Transverse colon (tissue), 4 donors: ENCODE measurements at regions not wholly inside any gene's neighbourhood (a gene's known extent, or its start where the extent isn't known, plus 50 kb on each side); places are given as distances from the start of the nearest gene placed in this dataset.

ENCODE experiments used
- DNase-seq: peaks from one replicate; pipeline ENCODE4 v3.0.0-alpha.2; 2019
- H3K27ac ChIP-seq, 4 donors: fragments of 200-600 bp; sonication (generic); 2 replicates each; pipeline ENCODE4 v1.5.1; 2016 to 2018; ENCODE audit warnings: inconsistent platforms in 4 of 4
- H3K27me3 ChIP-seq: fragments of 200-600 bp; sonication (generic); 2 replicates; pipeline ENCODE4 v1.5.1; 2017; ENCODE audit warnings: inconsistent platforms
- H3K36me3 ChIP-seq, 4 donors: fragments of 200-600 bp; sonication (generic); 2 replicates each; pipeline ENCODE4 v1.5.1; 2017 to 2019; ENCODE audit warnings: inconsistent platforms in 4 of 4
- H3K4me1 ChIP-seq, 4 donors: fragments of 200-600 bp; sonication (generic); 2 replicates each; pipeline ENCODE4 v1.5.1; 2017 to 2020; ENCODE audit warnings: inconsistent platforms in 4 of 4
- H3K4me3 ChIP-seq, 4 donors: fragments of 200-600 bp; sonication (generic); 1 replicate in 1 of 4; 2 replicates in 3 of 4; pipeline versions ENCODE4 v1.5.1 to v1.6.1; 2017 to 2019; ENCODE audit warnings: inconsistent platforms in 4 of 4
- H3K9me3 ChIP-seq, 2 donors: fragments of 200-600 bp; sonication (generic); 2 replicates each; pipeline ENCODE4 v1.5.1; 2017 to 2019; ENCODE audit warnings: inconsistent platforms in 2 of 2
- EP300 ChIP-seq: sonication (generic); formaldehyde crosslinking; IDR thresholded peaks from one replicate; pipeline ENCODE4 v1.6.1; 2017; ENCODE audit warnings: antibody characterized with exemption, low read depth
- POLR2A ChIP-seq: fragments of 450-650 bp; IDR thresholded peaks from one replicate; pipeline ENCODE4 v1.6.1; 2016; ENCODE audit warnings: antibody characterized with exemption, mild to moderate bottlenecking, moderate library complexity
- POLR2AphosphoS5 ChIP-seq, 3 donors: sonication (generic); formaldehyde crosslinking; IDR thresholded peaks; one replicate each; pipeline ENCODE4 v1.6.1; 2016; ENCODE audit warnings: antibody characterized with exemption in 3 of 3
- WGBS, 2 donors: methylation state at CpG; one replicate each; pipeline ENCODE4 v1.1.5; 2018; ENCODE audit warnings: low coverage in 1 of 2; 5-methylcytosine and 5-hydroxymethylcytosine counted together
- in situ Hi-C, 4 donors: fragments of 200-750 bp; cut with MboI; loops; one replicate each; pipeline versions ENCODE4 v1.15.0 to v1.15.1; 2017; ENCODE audit warnings: low sequenced_read_pairs in 3 of 4, low pct_ligation_motif_present in 1 of 4, low pct_unique_long_range_greater_than_20kb in 1 of 4
- intact Hi-C: fragments of 100-400 bp; cut with DNase I; formaldehyde crosslinking; loops from one replicate; pipeline ENCODE4 v1.15.1; 2023; ENCODE audit warnings: low total_unique reads
- TF ChIP-seq, protein P1 (sequence below), 5 experiments: fragments of 200-600 bp in 3 of 5; fragments of 450-650 bp in 2 of 5; sonication (generic) in 3 of 5; IDR thresholded peaks; 1 replicate in 2 of 5; 2 replicates in 3 of 5; pipeline ENCODE4 v1.5.1; 2016 to 2017; ENCODE audit warnings: antibody characterized with exemption in 5 of 5, inconsistent platforms in 3 of 5, mild to moderate bottlenecking in 2 of 5, moderate library complexity in 1 of 5

- H3K4me1 ChIP-seq, result no peaks in the 10 kb centered on the region
- no peak overlapping the region for H3K27ac ChIP-seq
- DNase-seq, result no peak
- H3K36me3 ChIP-seq, result no peaks in the 10 kb centered on the region
- no peaks in the 10 kb centered on the region for H3K27me3 ChIP-seq
- intact Hi-C loops, result no loop called here
- WGBS, 2 donors, result 38 to 59% methylated on average over 4 to 7 of the region's 7 CpGs
- H3K9me3 ChIP-seq, result no peaks in the 10 kb centered on the region
- no peak overlapping the region for H3K4me3 ChIP-seq
- in situ Hi-C loops, result no loop called here
- TF ChIP-seq POLR2A (no peak), EP300 (no peak), POLR2AphosphoS5 (IDR thresholded peaks at IDR 0.05) (no peak)
- TF ChIP-seq, protein P1, sequence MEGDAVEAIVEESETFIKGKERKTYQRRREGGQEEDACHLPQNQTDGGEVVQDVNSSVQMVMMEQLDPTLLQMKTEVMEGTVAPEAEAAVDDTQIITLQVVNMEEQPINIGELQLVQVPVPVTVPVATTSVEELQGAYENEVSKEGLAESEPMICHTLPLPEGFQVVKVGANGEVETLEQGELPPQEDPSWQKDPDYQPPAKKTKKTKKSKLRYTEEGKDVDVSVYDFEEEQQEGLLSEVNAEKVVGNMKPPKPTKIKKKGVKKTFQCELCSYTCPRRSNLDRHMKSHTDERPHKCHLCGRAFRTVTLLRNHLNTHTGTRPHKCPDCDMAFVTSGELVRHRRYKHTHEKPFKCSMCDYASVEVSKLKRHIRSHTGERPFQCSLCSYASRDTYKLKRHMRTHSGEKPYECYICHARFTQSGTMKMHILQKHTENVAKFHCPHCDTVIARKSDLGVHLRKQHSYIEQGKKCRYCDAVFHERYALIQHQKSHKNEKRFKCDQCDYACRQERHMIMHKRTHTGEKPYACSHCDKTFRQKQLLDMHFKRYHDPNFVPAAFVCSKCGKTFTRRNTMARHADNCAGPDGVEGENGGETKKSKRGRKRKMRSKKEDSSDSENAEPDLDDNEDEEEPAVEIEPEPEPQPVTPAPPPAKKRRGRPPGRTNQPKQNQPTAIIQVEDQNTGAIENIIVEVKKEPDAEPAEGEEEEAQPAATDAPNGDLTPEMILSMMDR (IDR thresholded peaks at IDR 0.05), result no peak
Observed at GRCh38 chr5:96522635-96523355, 89.7 kb upstream of the PCSK1 start.

GRCh38 chr5:96527768-96528661 is 95.0 kb upstream of the PCSK1 start:
- Histone ChIP-seq H3K4me1 (no peaks in the 10 kb centered on the region), H3K27me3 (no peaks in the 10 kb centered on the region), H3K36me3 (no peaks in the 10 kb centered on the region), H3K9me3 (no peaks in the 10 kb centered on the region), H3K4me3 (no peak overlapping the region), H3K27ac (no peak overlapping the region)
- intact Hi-C loops, result no loop called here
- 74 to 90% methylated on average over 1 of the region's 1 CpG for WGBS, 2 donors
- DNase-seq, result no peak
- in situ Hi-C loops, result no loop called here
- no peak for TF ChIP-seq POLR2A
- no peak for TF ChIP-seq EP300
- no peak for TF ChIP-seq POLR2AphosphoS5 (IDR thresholded peaks at IDR 0.05)
- TF ChIP-seq, protein P1 (IDR thresholded peaks at IDR 0.05), result no peak

DNA sequence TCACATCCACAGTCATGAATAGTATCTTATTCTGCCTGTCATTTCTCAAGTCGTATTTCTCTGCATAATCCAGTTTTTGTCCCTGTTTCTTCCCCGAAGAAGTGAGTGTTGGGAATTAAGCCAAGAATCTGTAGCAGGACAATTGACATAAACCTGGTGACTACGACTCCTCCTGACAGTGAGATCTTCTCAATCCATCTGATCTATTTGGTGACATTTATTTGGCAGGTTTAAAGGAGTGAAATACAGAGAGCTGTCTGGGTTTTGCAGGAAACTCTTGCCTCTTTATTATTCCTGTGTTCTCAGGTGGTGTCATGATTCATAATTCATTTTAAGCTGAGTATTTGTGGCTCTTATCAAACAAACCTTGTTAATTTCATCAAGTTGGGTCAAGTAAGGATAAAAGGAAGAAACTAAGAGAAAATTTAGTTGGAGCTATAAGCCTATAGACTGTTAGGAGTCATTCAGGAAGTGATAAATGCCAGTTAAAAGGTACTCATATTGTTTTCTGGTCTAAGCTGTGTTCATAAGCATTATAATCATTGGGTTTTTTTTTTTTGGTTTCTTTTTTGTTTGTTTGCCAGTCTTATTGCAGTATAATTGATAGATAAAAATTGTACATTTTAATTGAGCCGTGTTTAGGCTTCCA is 95.9 kb upstream of the PCSK1 start:
- intact Hi-C loops, result no loop called here
- H3K27me3 ChIP-seq, result no peaks in the 10 kb centered on the region
- no peak for DNase-seq
- no peaks in the 10 kb centered on the region for H3K36me3 ChIP-seq
- 40 to 47% methylated on average over 4 of the region's 4 CpGs for whole genome bisulfite sequencing, 2 donors
- in situ Hi-C loops, result no loop called here
- H3K9me3 ChIP-seq, result no peaks in the 10 kb centered on the region
- H3K4me1 ChIP-seq, result no peaks in the 10 kb centered on the region
- no peak overlapping the region for H3K27ac ChIP-seq
- H3K4me3 ChIP-seq, result no peak overlapping the region
- no peak for TF ChIP-seq POLR2A

DNA sequence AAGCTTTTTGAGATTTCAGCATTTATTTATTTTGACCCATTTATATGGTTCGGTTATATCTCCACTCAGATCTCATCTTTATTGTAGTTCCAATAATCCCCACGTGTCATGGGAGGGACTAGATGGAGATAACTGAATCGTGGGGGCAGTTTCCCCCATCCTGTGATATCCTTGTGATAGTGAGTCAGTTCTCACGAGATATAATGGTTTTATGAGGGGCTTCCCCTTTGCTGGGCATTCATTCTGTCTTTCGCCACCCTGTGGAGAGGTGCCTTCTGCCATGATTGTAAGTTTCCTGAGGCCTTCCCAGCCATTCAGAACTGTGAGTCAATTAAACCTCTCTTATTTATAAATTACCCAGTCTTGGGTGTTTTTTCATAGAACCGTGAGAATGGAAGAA is 96.5 kb upstream of the PCSK1 start:
- intact Hi-C loops, result no loop called here

More for the DNA sequence above, 96.5 kb upstream of the PCSK1 start:
- H3K4me1 ChIP-seq, result no peaks in the 10 kb centered on the region
- WGBS, 2 donors, result 58 to 74% methylated on average over 5 to 6 of the region's 6 CpGs
- no peaks in the 10 kb centered on the region for H3K36me3 ChIP-seq
- H3K27ac ChIP-seq, result no peak overlapping the region
- no peak overlapping the region for H3K4me3 ChIP-seq
- TF ChIP-seq POLR2AphosphoS5 (IDR thresholded peaks at IDR 0.05) (no peak), EP300 (no peak), POLR2A (no peak)
- TF ChIP-seq, protein P1 (IDR thresholded peaks at IDR 0.05), result no peak
- DNase-seq, result no peak
- no peaks in the 10 kb centered on the region for H3K27me3 ChIP-seq
- in situ Hi-C loops, result no loop called here
- no peaks in the 10 kb centered on the region for H3K9me3 ChIP-seq
